T-helper 1 cell (primary cell): ENCODE measurements at regions not wholly inside any gene's neighbourhood (a gene's known extent, or its start where the extent isn't known, plus 50 kb on each side); places are given as distances from the start of the nearest gene placed in this dataset.

Experiments
- DNase-seq, 5 donors: peaks; one replicate each; pipeline ENCODE4 v3.0.0-alpha.2; 2012 to 2020

GRCh38 chr6:90722648-90723047, 135.8 kb upstream of the MAP3K7 start:
- DNase-seq, result no peak

DNA sequence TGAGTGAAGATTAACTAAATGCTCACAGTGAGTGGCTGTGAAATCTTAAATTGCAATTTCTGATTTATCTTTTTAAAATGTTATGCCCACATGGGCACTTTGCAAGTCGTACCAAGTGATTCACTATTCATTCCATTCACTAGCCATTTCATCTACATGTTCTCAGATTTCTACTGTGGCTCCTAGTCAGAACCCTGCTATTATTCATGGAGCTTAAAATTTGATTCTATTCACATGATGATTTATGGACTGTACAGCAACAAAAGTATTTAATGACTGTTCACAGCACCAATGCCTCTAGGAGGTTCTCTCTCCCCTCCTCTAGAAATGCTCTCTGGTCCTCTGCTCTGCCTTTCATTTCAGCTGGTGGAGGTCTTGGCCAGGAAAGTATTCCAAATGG, 133.5 kb upstream of the MAP3K7 start:
- no peak for DNase-seq

- no peak for DNase-seq
Observed at GRCh38 chr6:90719321-90720195, 132.7 kb upstream of the MAP3K7 start.

GRCh38 chr6:90716376-90716775, 129.5 kb upstream of the MAP3K7 start:
- DNase-seq, result no peak

GRCh38 chr6:90715093-90715655, 128.3 kb upstream of the MAP3K7 start:
- DNase-seq, result no peak

GRCh38 chr6:90714319-90714718, 127.4 kb upstream of the MAP3K7 start:
- DNase-seq, result no peak

GRCh38 chr6:90712114-90712513, 125.2 kb upstream of the MAP3K7 start:
- DNase-seq, result no peak

GRCh38 chr6:90709431-90709996, 122.6 kb upstream of the MAP3K7 start:
- no peak for DNase-seq

DNA sequence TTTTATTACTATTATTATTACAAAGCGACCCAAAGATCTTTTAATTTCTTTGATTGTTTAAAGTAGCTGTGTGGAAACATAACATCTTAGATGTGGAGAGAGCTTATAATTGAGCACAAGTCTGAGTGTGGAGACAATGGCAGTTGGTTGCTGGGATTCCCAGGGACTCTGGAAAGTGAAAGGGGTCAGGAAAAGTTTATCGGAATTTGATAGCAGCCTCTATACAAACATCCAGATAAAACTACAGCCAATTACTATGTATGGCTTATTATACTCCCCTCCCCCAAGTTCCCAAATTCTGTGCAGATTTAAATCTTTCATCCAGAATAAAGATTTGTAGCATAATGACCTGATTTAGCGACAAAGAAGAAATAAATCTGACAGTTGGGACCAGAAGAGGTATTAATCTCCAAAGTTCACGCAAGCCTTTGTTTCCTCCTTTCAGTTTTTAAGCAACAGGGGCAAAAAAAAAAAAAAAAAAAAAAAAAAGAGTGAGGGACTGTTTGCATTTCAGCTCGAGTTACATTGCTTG, 121.4 kb upstream of the MAP3K7 start:
- no peak for DNase-seq

DNA sequence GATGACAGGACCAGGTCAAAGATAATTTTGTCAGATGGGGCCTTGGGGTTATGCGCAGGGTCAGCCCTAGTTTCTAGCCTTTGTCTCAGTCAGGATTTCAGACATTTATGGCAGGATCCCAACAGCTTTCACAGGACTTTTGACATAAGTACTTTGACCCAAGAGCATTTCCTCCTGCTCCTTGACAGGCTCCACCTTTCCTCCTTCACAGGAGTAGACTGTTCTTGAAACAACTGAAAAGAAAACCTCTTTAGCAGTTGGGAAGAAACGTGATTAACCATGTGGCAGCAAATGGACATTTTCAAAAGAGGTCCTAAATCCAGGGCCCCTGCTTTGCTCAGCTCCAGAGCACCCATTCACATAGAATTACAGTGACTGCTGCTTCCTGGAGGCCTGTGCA, 120.4 kb upstream of the MAP3K7 start:
- no peak for DNase-seq

- no peak for DNase-seq
Observed at GRCh38 chr6:90703336-90703735, 116.5 kb upstream of the MAP3K7 start.

DNA sequence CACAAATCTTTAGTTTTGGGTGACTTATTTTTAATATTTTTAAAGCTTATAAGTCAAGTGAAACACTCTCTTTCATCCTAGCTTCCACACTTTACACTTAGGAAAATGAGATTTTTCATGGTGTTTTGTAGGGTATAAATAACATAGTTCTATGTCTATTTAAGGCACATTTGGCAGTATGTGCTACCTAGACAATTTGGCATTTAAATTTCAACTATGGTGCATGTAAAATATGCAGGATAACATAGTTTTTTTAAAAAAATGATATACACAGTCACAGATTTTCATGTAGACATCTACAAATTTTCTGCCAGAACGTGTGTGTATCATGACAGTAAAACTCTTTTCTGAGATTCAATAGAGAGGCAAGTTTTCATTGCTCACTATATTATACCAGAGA, 115.1 kb upstream of the MAP3K7 start:
- DNase-seq, result no peak

- peak in 1 of 5 donors; percentile 36 for DNase-seq
Observed at GRCh38 chr6:90701146-90701781, 114.4 kb upstream of the MAP3K7 start.

GRCh38 chr6:90695316-90695715, 108.4 kb upstream of the MAP3K7 start:
- no peak for DNase-seq

GRCh38 chr6:90694802-90695201, 107.9 kb upstream of the MAP3K7 start:
- no peak for DNase-seq

DNA sequence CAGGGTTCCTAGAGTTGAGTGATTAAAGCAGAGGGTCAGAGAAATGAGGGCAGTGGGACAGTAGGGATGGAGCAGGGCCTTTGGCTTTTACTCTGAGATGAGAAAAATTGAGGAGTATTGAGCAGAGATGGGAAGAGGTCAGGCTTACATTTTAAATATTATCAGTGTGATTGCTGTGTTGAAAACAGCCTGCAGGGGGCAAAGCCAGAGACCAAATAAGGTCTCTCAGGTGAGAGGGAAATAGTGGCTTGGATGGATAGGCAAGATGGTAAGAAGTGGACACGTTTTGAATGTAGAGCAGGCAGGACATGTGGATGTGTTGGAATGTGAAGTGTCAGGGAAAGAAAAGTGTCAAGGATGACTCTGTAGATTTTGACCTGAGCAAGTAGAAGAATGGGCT, 105.0 kb upstream of the MAP3K7 start:
- no peak for DNase-seq

DNA sequence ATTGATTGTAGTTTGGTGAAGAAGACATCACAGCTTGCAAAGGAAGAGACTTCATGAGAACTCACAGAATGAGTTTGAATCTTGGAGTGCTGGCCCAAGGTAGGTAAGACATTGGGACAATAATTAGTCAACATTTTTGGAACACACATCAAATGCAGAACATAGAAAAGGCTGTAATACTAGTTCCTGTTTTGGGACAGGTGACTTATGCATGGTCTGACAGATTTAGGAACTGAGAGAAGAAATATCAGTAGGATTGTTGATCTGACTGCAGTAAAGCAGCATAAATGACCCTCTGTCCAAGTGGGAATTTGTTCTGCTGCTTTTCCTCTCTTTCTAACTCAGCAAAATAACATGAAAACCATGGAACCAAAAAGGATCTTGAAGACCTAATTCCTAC, 102.3 kb upstream of the MAP3K7 start:
- DNase-seq, result no peak

GRCh38 chr6:90687775-90688380, 101.0 kb upstream of the MAP3K7 start:
- no peak for DNase-seq

- no peak for DNase-seq
Observed at GRCh38 chr6:90681863-90682262, 95.0 kb upstream of the MAP3K7 start.

- no peak for DNase-seq
Observed at GRCh38 chr6:90678049-90678779, 91.3 kb upstream of the MAP3K7 start.

DNA sequence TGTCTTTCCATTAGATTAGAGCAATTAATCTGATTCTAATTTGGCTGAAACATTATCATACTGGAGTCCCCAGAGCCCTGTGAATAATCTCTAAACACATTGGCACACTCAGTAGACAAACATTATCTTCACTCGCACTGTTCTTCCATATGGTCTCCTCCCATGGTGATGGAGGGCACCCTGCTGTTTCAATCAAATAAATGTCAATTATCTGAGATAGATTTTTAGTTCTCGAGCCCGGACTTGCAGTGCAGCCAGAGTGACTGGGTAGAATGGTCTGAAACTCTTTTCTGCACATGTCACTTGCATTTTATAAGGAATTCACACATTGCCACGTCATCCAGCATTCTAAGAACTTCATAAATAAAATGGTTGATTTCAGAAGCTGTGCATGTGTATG, 90.6 kb upstream of the MAP3K7 start:
- no peak for DNase-seq
